ENCODE measurements at regions not wholly inside any gene's neighbourhood (a gene's known extent, or its start where the extent isn't known, plus 50 kb on each side); places are given as distances from the start of the nearest gene placed in this dataset.

DNA sequence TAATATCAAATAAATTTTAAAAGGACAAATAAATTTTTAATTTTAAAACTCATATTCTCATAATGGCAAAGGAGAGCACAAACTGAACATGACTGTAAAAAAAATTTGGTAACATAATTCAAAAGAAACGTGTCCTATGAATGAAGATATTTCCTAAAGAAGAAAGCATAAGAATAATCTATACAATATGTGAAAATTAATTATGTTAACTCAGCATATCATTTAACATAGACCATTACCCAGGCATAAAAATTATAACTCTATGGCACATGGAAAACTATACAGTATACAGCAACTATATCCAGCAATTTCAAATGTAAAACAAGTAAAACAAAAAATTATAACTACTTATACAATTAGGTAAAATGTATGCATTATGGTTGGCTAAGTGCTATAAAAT, 288.1 kb downstream of the SUCLG1 start:
- H3K27me3 ChIP-seq (replicated peaks in 1 of 2; ENCODE audit: control insufficient read depth in 2 of 2, insufficient read depth in 2 of 2, low read length in 1 of 2) = no peaks in the 10 kb centered on the region
- H4K20me1 ChIP-seq (ENCODE audit: control insufficient read depth, insufficient read depth) = no peaks in the 10 kb centered on the region
- FAIRE-seq (no peak), DNase-seq (ENCODE audit: low read depth, low spot score) (no peak), ATAC-seq (no peak)
- WGBS (ENCODE audit: insufficient coverage, insufficient replicate concordance, low lambda C conversion rate, missing lambda C conversion rate) = 0% methylated on average over 1 of the region's 1 CpG
- H3K27ac ChIP-seq (ENCODE audit: control insufficient read depth, insufficient read depth) = no peak overlapping the region
- ChIA-PET CTCF (no interaction called here), SMC1A (ENCODE audit: uncharacterized antibody, unreplicated experiment) (no interaction called here), RAD21 (ENCODE audit: unreplicated experiment) (no interaction called here), POLR2A (no interaction called here)
- no peak overlapping the region for H3K9ac ChIP-seq (ENCODE audit: control insufficient read depth, insufficient read depth, low read length)
- in situ Hi-C loops (cut with MboI) = no loop called here
- intact Hi-C loops (cut with micrococcal nuclease; ENCODE audit: unreplicated experiment) = no loop called here
- H3K9me3 ChIP-seq (replicated peaks; ENCODE audit: control insufficient read depth, insufficient read depth, low read length) = no peaks in the 10 kb centered on the region
- no peaks in the 10 kb centered on the region for H3K79me2 ChIP-seq (ENCODE audit: control insufficient read depth, insufficient read depth, low read length)
- no peaks in the 10 kb centered on the region for H3K36me3 ChIP-seq (ENCODE audit: control insufficient read depth in 2 of 2, insufficient read depth in 2 of 2, low read length in 1 of 2)
- H3K4me3 ChIP-seq = no peak overlapping the region
- no peak overlapping the region for H3K4me2 ChIP-seq (ENCODE audit: control insufficient read depth, insufficient read depth)
- TF ChIP-seq, protein P1, sequence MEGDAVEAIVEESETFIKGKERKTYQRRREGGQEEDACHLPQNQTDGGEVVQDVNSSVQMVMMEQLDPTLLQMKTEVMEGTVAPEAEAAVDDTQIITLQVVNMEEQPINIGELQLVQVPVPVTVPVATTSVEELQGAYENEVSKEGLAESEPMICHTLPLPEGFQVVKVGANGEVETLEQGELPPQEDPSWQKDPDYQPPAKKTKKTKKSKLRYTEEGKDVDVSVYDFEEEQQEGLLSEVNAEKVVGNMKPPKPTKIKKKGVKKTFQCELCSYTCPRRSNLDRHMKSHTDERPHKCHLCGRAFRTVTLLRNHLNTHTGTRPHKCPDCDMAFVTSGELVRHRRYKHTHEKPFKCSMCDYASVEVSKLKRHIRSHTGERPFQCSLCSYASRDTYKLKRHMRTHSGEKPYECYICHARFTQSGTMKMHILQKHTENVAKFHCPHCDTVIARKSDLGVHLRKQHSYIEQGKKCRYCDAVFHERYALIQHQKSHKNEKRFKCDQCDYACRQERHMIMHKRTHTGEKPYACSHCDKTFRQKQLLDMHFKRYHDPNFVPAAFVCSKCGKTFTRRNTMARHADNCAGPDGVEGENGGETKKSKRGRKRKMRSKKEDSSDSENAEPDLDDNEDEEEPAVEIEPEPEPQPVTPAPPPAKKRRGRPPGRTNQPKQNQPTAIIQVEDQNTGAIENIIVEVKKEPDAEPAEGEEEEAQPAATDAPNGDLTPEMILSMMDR (IDR thresholded peaks at IDR 0.05 in 2 of 3, conservative IDR thresholded peaks at IDR 0.05 in 1 of 3; ENCODE audit: control insufficient read depth in 2 of 3, extremely low read depth in 1 of 3, insufficient read depth in 1 of 3, low read depth in 3 of 3, low read length in 3 of 3) = no peak
- TF ChIP-seq STAT1 (conservative IDR thresholded peaks at IDR 0.05) (no peak), SUZ12 (IDR thresholded peaks at IDR 0.05; ENCODE audit: unreplicated experiment) (no peak), CHD2 (IDR thresholded peaks at IDR 0.05; ENCODE audit: borderline replicate concordance, low read depth, low read length) (no peak), ZNF384 (IDR thresholded peaks at IDR 0.05; ENCODE audit: borderline replicate concordance, low read depth, low read length) (no peak), YY1 (IDR thresholded peaks at IDR 0.05; ENCODE audit: low read depth, low read length) (no peak), ZZZ3 (IDR thresholded peaks at IDR 0.05; ENCODE audit: control insufficient read depth, insufficient read length, low read depth) (no peak), TCF12 (IDR thresholded peaks at IDR 0.05; ENCODE audit: low read depth, low read length) (no peak), SUPT20H (IDR thresholded peaks at IDR 0.05; ENCODE audit: borderline replicate concordance, control insufficient read depth, low read depth, low read length) (no peak), RUNX3 (IDR thresholded peaks at IDR 0.05; ENCODE audit: low read length) (no peak), IKZF2 (IDR thresholded peaks at IDR 0.05) (no peak), MYB (IDR thresholded peaks at IDR 0.05; ENCODE audit: borderline replicate concordance, low read depth, low read length) (no peak), CBX3 (IDR thresholded peaks at IDR 0.05; ENCODE audit: borderline replicate concordance, low read depth) (no peak), JUNB (IDR thresholded peaks at IDR 0.05) (no peak), EZH2 (IDR thresholded peaks at IDR 0.05; ENCODE audit: borderline replicate concordance, control insufficient read depth, low read depth, low read length) (no peak), BRCA1 (IDR thresholded peaks at IDR 0.05; ENCODE audit: low read depth, low read length) (no peak)
- TF ChIP-seq, protein P2, sequence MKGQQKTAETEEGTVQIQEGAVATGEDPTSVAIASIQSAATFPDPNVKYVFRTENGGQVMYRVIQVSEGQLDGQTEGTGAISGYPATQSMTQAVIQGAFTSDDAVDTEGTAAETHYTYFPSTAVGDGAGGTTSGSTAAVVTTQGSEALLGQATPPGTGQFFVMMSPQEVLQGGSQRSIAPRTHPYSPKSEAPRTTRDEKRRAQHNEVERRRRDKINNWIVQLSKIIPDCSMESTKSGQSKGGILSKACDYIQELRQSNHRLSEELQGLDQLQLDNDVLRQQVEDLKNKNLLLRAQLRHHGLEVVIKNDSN (IDR thresholded peaks at IDR 0.05; ENCODE audit: borderline replicate concordance, extremely low read length, insufficient read depth, low read depth, low read length) = no peak
- TF ChIP-seq, protein P3, sequence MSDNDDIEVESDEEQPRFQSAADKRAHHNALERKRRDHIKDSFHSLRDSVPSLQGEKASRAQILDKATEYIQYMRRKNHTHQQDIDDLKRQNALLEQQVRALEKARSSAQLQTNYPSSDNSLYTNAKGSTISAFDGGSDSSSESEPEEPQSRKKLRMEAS (IDR thresholded peaks at IDR 0.05; ENCODE audit: low read depth, low read length) = no peak
- TF ChIP-seq, protein P4, sequence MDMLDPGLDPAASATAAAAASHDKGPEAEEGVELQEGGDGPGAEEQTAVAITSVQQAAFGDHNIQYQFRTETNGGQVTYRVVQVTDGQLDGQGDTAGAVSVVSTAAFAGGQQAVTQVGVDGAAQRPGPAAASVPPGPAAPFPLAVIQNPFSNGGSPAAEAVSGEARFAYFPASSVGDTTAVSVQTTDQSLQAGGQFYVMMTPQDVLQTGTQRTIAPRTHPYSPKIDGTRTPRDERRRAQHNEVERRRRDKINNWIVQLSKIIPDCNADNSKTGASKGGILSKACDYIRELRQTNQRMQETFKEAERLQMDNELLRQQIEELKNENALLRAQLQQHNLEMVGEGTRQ (IDR thresholded peaks at IDR 0.05; ENCODE audit: borderline replicate concordance, low read depth, low read length) = no peak
- TF ChIP-seq, protein P5, sequence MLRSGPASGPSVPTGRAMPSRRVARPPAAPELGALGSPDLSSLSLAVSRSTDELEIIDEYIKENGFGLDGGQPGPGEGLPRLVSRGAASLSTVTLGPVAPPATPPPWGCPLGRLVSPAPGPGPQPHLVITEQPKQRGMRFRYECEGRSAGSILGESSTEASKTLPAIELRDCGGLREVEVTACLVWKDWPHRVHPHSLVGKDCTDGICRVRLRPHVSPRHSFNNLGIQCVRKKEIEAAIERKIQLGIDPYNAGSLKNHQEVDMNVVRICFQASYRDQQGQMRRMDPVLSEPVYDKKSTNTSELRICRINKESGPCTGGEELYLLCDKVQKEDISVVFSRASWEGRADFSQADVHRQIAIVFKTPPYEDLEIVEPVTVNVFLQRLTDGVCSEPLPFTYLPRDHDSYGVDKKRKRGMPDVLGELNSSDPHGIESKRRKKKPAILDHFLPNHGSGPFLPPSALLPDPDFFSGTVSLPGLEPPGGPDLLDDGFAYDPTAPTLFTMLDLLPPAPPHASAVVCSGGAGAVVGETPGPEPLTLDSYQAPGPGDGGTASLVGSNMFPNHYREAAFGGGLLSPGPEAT (IDR thresholded peaks at IDR 0.05; ENCODE audit: low read depth) = no peak
- no peaks in the 10 kb centered on the region for H3K4me1 ChIP-seq (ENCODE audit: control insufficient read depth, insufficient read depth, low read length)
- H2AFZ ChIP-seq (ENCODE audit: control insufficient read depth, low read depth, low read length) = no peak overlapping the region
- no TSS peak for BruUV-seq (replicated peaks)
